ENCODE measurements at regions not wholly inside any gene's neighbourhood (a gene's known extent, or its start where the extent isn't known, plus 50 kb on each side); places are given as distances from the start of the nearest gene placed in this dataset.

GRCh38 chr19:31083105-31083504, 266.1 kb downstream of the TSHZ3 start:
- no peaks in the 10 kb centered on the region for H3F3A ChIP-seq (ENCODE audit: insufficient read depth, low read length, poor library complexity, severe bottlenecking)

GRCh38 chr19:31075146-31075655, 274.0 kb downstream of the TSHZ3 start:
- TF ChIP-seq TAF1 (IDR thresholded peaks at IDR 0.05; ENCODE audit: low read depth) (no peak), MXI1 (conservative IDR thresholded peaks at IDR 0.05; ENCODE audit: poor library complexity, severe bottlenecking) (no peak), REST (IDR thresholded peaks at IDR 0.05; ENCODE audit: borderline replicate concordance) (no peak), RAD21 (conservative IDR thresholded peaks at IDR 0.05) (no peak)
- no peak overlapping the region for H3K9ac ChIP-seq (ENCODE audit: low read length)
- H3K9me3 ChIP-seq (ENCODE audit: low read length), result no peaks in the 10 kb centered on the region
- no peak overlapping the region for H3K27ac ChIP-seq (ENCODE audit: low read length)
- no peak overlapping the region for H2AFZ ChIP-seq (ENCODE audit: low read depth, low read length)
- no peaks in the 10 kb centered on the region for H3F3A ChIP-seq (ENCODE audit: insufficient read depth, low read length, poor library complexity, severe bottlenecking)
- no peaks in the 10 kb centered on the region for H3K27me3 ChIP-seq (ENCODE audit: insufficient read depth, low read depth, low read length)
- no peaks in the 10 kb centered on the region for H3K79me2 ChIP-seq (replicated peaks; ENCODE audit: insufficient read depth, low read length)
- H3K9me2 ChIP-seq (ENCODE audit: insufficient read depth, low read length), result no peaks in the 10 kb centered on the region
- no peaks in the 10 kb centered on the region for H3K36me3 ChIP-seq (ENCODE audit: insufficient read depth, low read length)
- no peak overlapping the region for H3K4me2 ChIP-seq (ENCODE audit: low read length)
- no peaks in the 10 kb centered on the region for H4K20me1 ChIP-seq (ENCODE audit: insufficient read depth)
- H3K4me3 ChIP-seq (ENCODE audit: low read length), result no peak overlapping the region

More at GRCh38 chr19:31083105-31083504, 266.1 kb downstream of the TSHZ3 start:
- Histone ChIP-seq H4K20me1 (ENCODE audit: insufficient read depth) (no peaks in the 10 kb centered on the region), H3K4me2 (ENCODE audit: low read length) (no peak overlapping the region), H2AFZ (ENCODE audit: low read depth, low read length) (no peak overlapping the region), H3K27me3 (ENCODE audit: insufficient read depth, low read depth, low read length) (no peaks in the 10 kb centered on the region), H3K4me3 (ENCODE audit: low read length) (no peak overlapping the region), H3K9me3 (ENCODE audit: low read length) (no peaks in the 10 kb centered on the region), H3K36me3 (ENCODE audit: insufficient read depth, low read length) (no peaks in the 10 kb centered on the region), H3K9ac (ENCODE audit: low read length) (no peak overlapping the region), H3K9me2 (ENCODE audit: insufficient read depth, low read length) (no peaks in the 10 kb centered on the region), H3K27ac (ENCODE audit: low read length) (no peak overlapping the region), H3K79me2 (replicated peaks; ENCODE audit: insufficient read depth, low read length) (no peaks in the 10 kb centered on the region)
- TF ChIP-seq POLR2AphosphoS5 (IDR thresholded peaks at IDR 0.05) (no peak), EP300 (conservative IDR thresholded peaks at IDR 0.05; ENCODE audit: poor library complexity, severe bottlenecking) (peak; percentile 25)

- Histone ChIP-seq H3K4me2 (ENCODE audit: low read length) (peak overlapping the region; percentile 32), H3K27me3 (ENCODE audit: insufficient read depth, low read depth, low read length) (no peaks in the 10 kb centered on the region), H3K79me2 (replicated peaks; ENCODE audit: insufficient read depth, low read length) (no peaks in the 10 kb centered on the region), H3K36me3 (ENCODE audit: insufficient read depth, low read length) (no peaks in the 10 kb centered on the region), H4K20me1 (ENCODE audit: insufficient read depth) (no peaks in the 10 kb centered on the region), H3K4me3 (ENCODE audit: low read length) (peak overlapping the region; percentile 44), H3F3A (ENCODE audit: insufficient read depth, low read length, poor library complexity, severe bottlenecking) (no peaks in the 10 kb centered on the region), H3K27ac (ENCODE audit: low read length) (peak overlapping the region; percentile 32), H2AFZ (ENCODE audit: low read depth, low read length) (no peak overlapping the region), H3K9me2 (ENCODE audit: insufficient read depth, low read length) (no peaks in the 10 kb centered on the region), H3K9me3 (ENCODE audit: low read length) (no peaks in the 10 kb centered on the region), H3K9ac (ENCODE audit: low read length) (peak overlapping the region; percentile 9)
- TF ChIP-seq MXI1 (conservative IDR thresholded peaks at IDR 0.05; ENCODE audit: poor library complexity, severe bottlenecking) (peak; percentile 22), REST (IDR thresholded peaks at IDR 0.05; ENCODE audit: borderline replicate concordance) (no peak), CTCF (IDR thresholded peaks at IDR 0.05; ENCODE audit: poor library complexity, severe bottlenecking) (no peak), SMC3 (conservative IDR thresholded peaks at IDR 0.05; ENCODE audit: poor library complexity) (no peak), POLR2AphosphoS5 (IDR thresholded peaks at IDR 0.05) (peak; percentile 13), EP300 (conservative IDR thresholded peaks at IDR 0.05; ENCODE audit: poor library complexity, severe bottlenecking) (peak; percentile 8), EZH2 (IDR thresholded peaks at IDR 0.05; ENCODE audit: borderline replicate concordance, insufficient read depth, low read length, poor library complexity, severe bottlenecking) (no peak), RAD21 (conservative IDR thresholded peaks at IDR 0.05) (peak; percentile 5), TAF1 (IDR thresholded peaks at IDR 0.05; ENCODE audit: low read depth) (no peak)
These were observed 274.8 kb downstream of the TSHZ3 start for GRCh38 chr19:31074199-31075125.

Data from neural cell (in vitro differentiated cells).